ENCODE measurements at regions not wholly inside any gene's neighbourhood (a gene's known extent, or its start where the extent isn't known, plus 50 kb on each side); places are given as distances from the start of the nearest gene placed in this dataset.

DNA sequence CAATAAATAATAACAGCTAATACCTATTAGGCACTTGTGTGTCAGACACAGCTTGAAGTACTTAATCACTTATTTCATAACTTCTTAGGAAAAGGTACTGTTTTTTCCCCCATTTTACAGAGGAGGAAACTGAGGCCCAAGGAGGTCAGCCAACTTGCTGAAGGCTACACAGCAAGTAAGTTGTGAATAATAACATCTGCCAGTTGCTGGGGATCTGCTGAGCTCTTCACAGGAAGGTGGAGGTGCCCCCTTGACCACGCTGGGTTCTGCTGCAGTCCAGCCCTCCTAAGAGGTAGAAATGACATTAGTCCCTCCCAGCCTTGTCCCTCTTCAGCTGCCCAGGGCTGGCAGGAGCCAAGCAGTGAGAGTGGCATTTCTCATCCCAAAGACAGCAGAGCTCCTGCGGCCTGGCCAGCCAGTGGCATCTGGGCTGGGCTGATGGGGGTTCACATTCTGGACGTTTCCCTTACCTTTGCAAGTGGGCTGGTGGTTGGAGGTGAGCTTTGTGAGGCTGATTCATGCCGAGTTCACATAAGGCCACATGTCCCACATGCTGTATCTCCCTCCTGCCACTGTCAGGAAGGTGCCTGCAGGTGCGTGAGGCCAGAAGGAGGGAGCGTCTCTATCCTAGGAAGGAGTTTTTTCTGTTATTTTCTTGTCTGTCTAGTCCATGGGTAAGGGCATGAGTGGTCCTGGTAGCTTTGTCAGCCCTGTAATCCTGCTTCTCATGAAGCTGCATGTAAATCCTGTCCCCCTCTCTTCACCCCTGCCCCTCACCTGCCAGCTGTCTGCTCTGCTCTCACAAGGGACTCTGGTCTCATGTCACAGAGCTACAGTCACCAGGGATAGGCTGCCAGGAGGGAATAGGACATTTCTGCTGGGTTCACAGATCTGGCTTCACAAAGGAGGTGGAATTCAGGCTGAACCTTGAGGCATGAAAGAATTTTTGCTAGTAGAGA, 171.7 kb downstream of the MACROH2A1 start:
- POLR2A ChIA-PET = interaction anchor here (0.6 kb wide), 1 partner anchor 48 kb away, joined by 5 read pairs; no protein-coding TSS in a partner anchor
- Histone ChIP-seq H3K9me3 (ENCODE audit: control insufficient read depth, insufficient read depth, low read length) (peaks cover 13% of the 10 kb centered on the region), H3K4me3 (ENCODE audit: low read depth, low read length) (no peak overlapping the region), H3K27me3 (ENCODE audit: control insufficient read depth, insufficient read depth, low read length) (no peaks in the 10 kb centered on the region), H3K27ac (ENCODE audit: low read depth, low read length) (no peak overlapping the region)
- TF ChIP-seq, protein P1, sequence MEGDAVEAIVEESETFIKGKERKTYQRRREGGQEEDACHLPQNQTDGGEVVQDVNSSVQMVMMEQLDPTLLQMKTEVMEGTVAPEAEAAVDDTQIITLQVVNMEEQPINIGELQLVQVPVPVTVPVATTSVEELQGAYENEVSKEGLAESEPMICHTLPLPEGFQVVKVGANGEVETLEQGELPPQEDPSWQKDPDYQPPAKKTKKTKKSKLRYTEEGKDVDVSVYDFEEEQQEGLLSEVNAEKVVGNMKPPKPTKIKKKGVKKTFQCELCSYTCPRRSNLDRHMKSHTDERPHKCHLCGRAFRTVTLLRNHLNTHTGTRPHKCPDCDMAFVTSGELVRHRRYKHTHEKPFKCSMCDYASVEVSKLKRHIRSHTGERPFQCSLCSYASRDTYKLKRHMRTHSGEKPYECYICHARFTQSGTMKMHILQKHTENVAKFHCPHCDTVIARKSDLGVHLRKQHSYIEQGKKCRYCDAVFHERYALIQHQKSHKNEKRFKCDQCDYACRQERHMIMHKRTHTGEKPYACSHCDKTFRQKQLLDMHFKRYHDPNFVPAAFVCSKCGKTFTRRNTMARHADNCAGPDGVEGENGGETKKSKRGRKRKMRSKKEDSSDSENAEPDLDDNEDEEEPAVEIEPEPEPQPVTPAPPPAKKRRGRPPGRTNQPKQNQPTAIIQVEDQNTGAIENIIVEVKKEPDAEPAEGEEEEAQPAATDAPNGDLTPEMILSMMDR (IDR thresholded peaks at IDR 0.05; ENCODE audit: low read depth, low read length) = no peak
- CTCF ChIA-PET = no interaction called here
- DNase-seq (ENCODE audit: low read depth, low spot score) = no peak

DNA sequence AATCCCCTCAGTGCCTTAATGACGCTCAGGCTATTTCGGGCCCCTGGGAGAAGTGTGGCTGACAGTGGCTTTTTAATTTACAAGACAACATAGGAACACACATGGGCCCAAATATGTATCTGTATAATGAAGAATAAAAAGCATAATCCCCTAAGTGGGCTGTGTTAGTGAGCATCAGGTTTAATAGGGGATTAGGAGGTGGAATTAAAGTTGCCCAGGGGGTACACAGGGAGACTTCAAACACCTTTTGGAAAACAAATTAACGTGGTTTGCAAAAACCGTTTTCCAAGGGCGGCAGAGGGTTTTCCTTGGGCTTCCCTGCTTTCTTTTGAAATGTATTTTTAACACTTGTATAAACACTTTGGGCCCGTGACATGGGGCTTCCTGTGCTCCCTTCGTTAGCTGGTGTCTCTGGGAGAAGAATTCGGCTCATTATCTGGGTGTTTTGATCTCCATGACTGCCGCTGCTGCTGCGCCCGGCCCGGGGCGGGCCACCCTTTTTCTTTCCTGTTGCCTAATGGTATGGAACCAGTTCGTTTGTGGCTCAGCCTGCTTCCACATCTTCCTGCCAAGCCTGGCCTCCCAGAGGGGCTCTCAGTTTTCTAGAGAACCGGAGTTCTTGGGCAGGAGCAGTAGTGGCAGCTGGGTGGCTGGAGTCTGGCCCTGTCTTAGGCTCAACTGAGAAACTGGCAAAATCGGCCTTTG, 173.0 kb downstream of the MACROH2A1 start:
- peaks cover 13% of the 10 kb centered on the region for H3K9me3 ChIP-seq (ENCODE audit: control insufficient read depth, insufficient read depth, low read length)
- CTCF ChIA-PET = no interaction called here
- POLR2A ChIA-PET = no interaction called here

DNA sequence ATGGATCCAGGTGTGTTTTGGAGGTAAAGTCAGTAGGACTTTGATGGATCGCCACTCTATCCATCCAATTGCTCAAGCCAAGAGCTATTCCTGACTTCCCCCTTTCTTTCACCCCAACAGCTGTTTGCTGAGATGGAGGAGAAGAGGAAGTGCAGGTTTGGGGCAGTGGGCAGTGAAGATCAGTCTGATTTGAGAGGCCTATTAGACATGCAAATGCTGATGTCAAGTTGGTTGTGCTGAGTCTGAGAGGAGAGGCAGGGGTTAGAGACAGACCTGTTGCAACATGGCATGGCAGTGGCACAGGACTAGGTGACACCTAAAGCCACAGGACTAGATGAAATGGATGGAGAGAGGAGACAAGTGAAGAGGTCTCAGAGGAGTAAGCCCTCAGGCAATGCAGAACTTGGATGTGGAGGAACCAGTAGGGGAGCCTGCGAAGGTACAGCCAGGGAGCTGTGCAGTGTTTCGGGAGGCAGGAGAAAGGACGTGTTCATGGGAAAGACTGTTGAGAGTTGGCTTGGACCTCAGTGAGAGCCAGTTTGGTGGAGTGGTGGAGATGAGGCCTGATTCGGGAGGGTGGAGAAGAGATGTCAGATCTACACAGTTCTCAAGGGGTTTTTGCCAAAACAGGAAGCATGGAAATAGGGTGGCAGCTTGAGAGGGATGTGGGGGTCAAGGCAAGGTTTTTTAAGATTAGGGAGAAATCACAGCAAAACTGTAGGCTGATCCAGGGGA, 175.0 kb downstream of the MACROH2A1 start:
- DNase-seq (ENCODE audit: low read depth, low spot score) = no peak
- no peaks in the 10 kb centered on the region for H3K27me3 ChIP-seq (ENCODE audit: control insufficient read depth, insufficient read depth, low read length)
- ChIA-PET CTCF (no interaction called here), POLR2A (no interaction called here)
- no peak overlapping the region for H3K4me3 ChIP-seq (ENCODE audit: low read depth, low read length)
- TF ChIP-seq, protein P1 (IDR thresholded peaks at IDR 0.05; ENCODE audit: low read depth, low read length) = no peak
- H3K9me3 ChIP-seq (ENCODE audit: control insufficient read depth, insufficient read depth, low read length) = peaks cover 7% of the 10 kb centered on the region
- no peak overlapping the region for H3K27ac ChIP-seq (ENCODE audit: low read depth, low read length)

More for the DNA sequence above, 173.0 kb downstream of the MACROH2A1 start:
- Histone ChIP-seq H3K27ac (ENCODE audit: low read depth, low read length) (no peak overlapping the region), H3K4me3 (ENCODE audit: low read depth, low read length) (no peak overlapping the region), H3K27me3 (ENCODE audit: control insufficient read depth, insufficient read depth, low read length) (no peaks in the 10 kb centered on the region)
- TF ChIP-seq, protein P1 (IDR thresholded peaks at IDR 0.05; ENCODE audit: low read depth, low read length) = no peak
- no peak for DNase-seq (ENCODE audit: low read depth, low spot score)

DNA sequence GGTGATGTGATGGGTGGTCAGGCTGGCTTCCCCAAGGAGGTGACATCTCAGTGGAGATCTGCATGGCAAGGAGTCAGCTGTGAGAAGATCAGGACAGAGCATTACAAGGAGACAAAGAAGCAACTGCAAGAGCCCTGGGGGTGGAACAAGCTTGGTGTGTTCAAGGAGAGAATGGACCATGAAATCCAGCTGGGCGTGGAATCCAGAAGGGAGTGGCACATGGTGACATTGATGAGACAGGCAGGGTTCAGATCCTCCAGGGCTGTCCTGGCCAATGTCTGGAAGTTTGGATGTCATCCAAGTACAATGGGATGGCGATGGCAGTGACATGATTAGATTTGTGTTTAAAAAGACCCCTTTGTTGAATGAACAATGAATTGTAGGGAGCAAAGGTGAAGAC, 175.6 kb downstream of the MACROH2A1 start:
- H3K27me3 ChIP-seq (ENCODE audit: control insufficient read depth, insufficient read depth, low read length) = no peaks in the 10 kb centered on the region
- TF ChIP-seq, protein P1 (IDR thresholded peaks at IDR 0.05; ENCODE audit: low read depth, low read length) = no peak
- ChIA-PET CTCF (no interaction called here), POLR2A (no interaction called here)
- H3K4me3 ChIP-seq (ENCODE audit: low read depth, low read length) = no peak overlapping the region
- no peak overlapping the region for H3K27ac ChIP-seq (ENCODE audit: low read depth, low read length)
- peaks cover under 1% of the 10 kb centered on the region; the same call in 1 of the 2 replicates for H3K9me3 ChIP-seq (ENCODE audit: control insufficient read depth, insufficient read depth, low read length)
- DNase-seq (ENCODE audit: low read depth, low spot score) = no peak
